IMR-90 (cell line): ENCODE measurements at regions not wholly inside any gene's neighbourhood (a gene's known extent, or its start where the extent isn't known, plus 50 kb on each side); places are given as distances from the start of the nearest gene placed in this dataset.

Experiments used
- ATAC-seq: fragments of 200-7000 bp; cut with Tn5 transposase; 2 replicates; pipeline ENCODE4 v1.9.1; 2020; ENCODE audit warnings: low read depth, mild to moderate bottlenecking, moderate library complexity
- BruUV-seq: library from RNA; stranded (reverse); fragments of 400-500 nt; replicated peaks from 2 replicates; lab custom pipeline; 2021; lab: Mats Ljungman, UMichigan
- CTCF ChIA-PET: fragments of 300-600 bp; formaldehyde crosslinking; extraction: SDS; loops from one replicate; lab custom pipeline; 2021; ENCODE audit warnings: antibody characterized with exemption; lab: Yijun Ruan, JAX
- POLR2A ChIA-PET: fragments of 300-600 bp; sonication (Branson Sonifier 250); formaldehyde crosslinking; loops from one replicate; lab custom pipeline; 2022; ENCODE audit warnings: antibody characterized with exemption; ENCODE audit not compliant: unreplicated experiment; lab: Charles Lee
- DNase-seq: peaks from one replicate; pipeline ENCODE4 v3.0.0; 2013
- H2AFZ ChIP-seq: replicated peaks from 2 replicates; pipeline ENCODE3; 2013; ENCODE audit warnings: low read length, mild to moderate bottlenecking; ENCODE audit not compliant: poor library complexity
- H2AK5ac ChIP-seq: 2 replicates; pipeline ENCODE4 v1.6.1; 2013; ENCODE audit warnings: low read depth, low read length, inconsistent platforms
- H2AK9ac ChIP-seq: replicated peaks from 2 replicates; pipeline ENCODE3; 2013; ENCODE audit warnings: mild to moderate bottlenecking, low read depth, low read length, moderate library complexity; ENCODE audit not compliant: poor library complexity
- H2BK120ac ChIP-seq: 2 replicates; pipeline ENCODE4 v1.6.1; 2013; ENCODE audit warnings: low read depth, low read length, inconsistent platforms
- H2BK15ac ChIP-seq: 3 replicates; pipeline ENCODE4 v1.6.1; 2013; ENCODE audit warnings: low read depth, low read length, inconsistent platforms
- H2BK20ac ChIP-seq: 2 replicates; pipeline ENCODE4 v1.6.1; 2013; ENCODE audit warnings: low read depth, mild to moderate bottlenecking, inconsistent platforms, low read length, moderate library complexity
- H2BK5ac ChIP-seq: 2 replicates; pipeline ENCODE4 v1.6.1; 2013; ENCODE audit warnings: mild to moderate bottlenecking, low read depth, low read length, inconsistent platforms; ENCODE audit not compliant: poor library complexity, severe bottlenecking
- H3K14ac ChIP-seq: replicated peaks from 2 replicates; pipeline ENCODE4 v1.6.1; 2013; ENCODE audit warnings: low read depth, low read length, inconsistent platforms
- H3K18ac ChIP-seq: 2 replicates; pipeline ENCODE4 v1.6.1; 2013; ENCODE audit warnings: low read depth, low read length, control low read depth
- H3K23ac ChIP-seq: 2 replicates; pipeline ENCODE4 v1.6.1; 2013; ENCODE audit warnings: low read depth, low read length, inconsistent platforms
- H3K27ac ChIP-seq: 2 replicates; pipeline ENCODE4 v1.5.1; 2013; ENCODE audit warnings: mild to moderate bottlenecking, control low read depth, low read length; ENCODE audit not compliant: insufficient read depth
- H3K27me3 ChIP-seq: 2 replicates; pipeline ENCODE4 v1.6.1; 2013; ENCODE audit warnings: low read length; ENCODE audit not compliant: control insufficient read depth, insufficient read depth
- H3K36me3 ChIP-seq: 2 replicates; pipeline ENCODE4 v1.6.1; 2013; ENCODE audit warnings: low read length, mixed read lengths; ENCODE audit not compliant: control insufficient read depth, insufficient read depth
- H3K4ac ChIP-seq: 2 replicates; pipeline ENCODE4 v1.6.1; 2013; ENCODE audit warnings: low read depth, low read length, inconsistent platforms
- H3K4me1 ChIP-seq: 2 replicates; pipeline ENCODE4 v1.6.1; 2013; ENCODE audit warnings: low read length, mixed read lengths; ENCODE audit not compliant: control insufficient read depth, insufficient read depth
- H3K4me2 ChIP-seq: 2 replicates; pipeline ENCODE4 v1.6.1; 2013; ENCODE audit warnings: low read depth, mild to moderate bottlenecking, control low read depth, low read length, moderate library complexity
- H3K4me3 ChIP-seq: 2 replicates; pipeline ENCODE4 v1.5.1; 2013; ENCODE audit warnings: low read depth, mild to moderate bottlenecking, control low read depth, low read length, moderate library complexity; ENCODE audit not compliant: insufficient read depth
- H3K56ac ChIP-seq: 2 replicates; pipeline ENCODE4 v1.6.1; 2013; ENCODE audit warnings: low read length, inconsistent platforms; ENCODE audit not compliant: insufficient read depth; ENCODE audit errors: extremely low read depth
- H3K79me1 ChIP-seq, 2 experiments: 2 replicates each; pipeline ENCODE4 v1.6.1; 2013; ENCODE audit warnings: low read length in 2 of 2, inconsistent platforms in 1 of 2, low read depth in 1 of 2
- H3K9ac ChIP-seq: 2 replicates; pipeline ENCODE4 v1.6.1; 2013; ENCODE audit warnings: low read depth, low read length, control low read depth
- H3K9me1 ChIP-seq: 2 replicates; pipeline ENCODE4 v1.6.1; 2013; ENCODE audit warnings: low read length, inconsistent platforms; ENCODE audit not compliant: insufficient read depth
- H3K9me3 ChIP-seq: 2 replicates; pipeline ENCODE4 v1.6.1; 2013; ENCODE audit warnings: low read length; ENCODE audit not compliant: control insufficient read depth, insufficient read depth
- H4K20me1 ChIP-seq: 2 replicates; pipeline ENCODE4 v1.6.1; 2013; ENCODE audit warnings: low read length, inconsistent platforms; ENCODE audit not compliant: insufficient read depth
- H4K5ac ChIP-seq: 2 replicates; pipeline ENCODE4 v1.6.1; 2013; ENCODE audit warnings: mild to moderate bottlenecking, low read depth, low read length, control low read depth
- H4K8ac ChIP-seq, 2 experiments: 2 replicates each; pipeline ENCODE4 v1.6.1; 2013; ENCODE audit warnings: low read depth in 2 of 2, low read length in 2 of 2, control low read depth in 1 of 2, inconsistent platforms in 1 of 2
- H4K91ac ChIP-seq: 2 replicates; pipeline ENCODE4 v1.6.1; 2013; ENCODE audit warnings: low read depth, low read length, inconsistent platforms; ENCODE audit not compliant: insufficient read depth
- MAZ ChIP-seq: IDR thresholded peaks from 2 replicates; pipeline ENCODE4 v1.6.1; 2012; ENCODE audit warnings: low read depth, mild to moderate bottlenecking, low read length, improper control_type of control experiment, moderate library complexity, borderline replicate concordance
- WGBS, 2 experiments: methylation state at CpG; one replicate each; pipeline versions ENCODE4 v1.1.5 to v1.1.7; 2013; ENCODE audit warnings: missing lambda C conversion rate in 2 of 2; ENCODE audit not compliant: insufficient read length in 1 of 2; ENCODE audit errors: extremely low coverage in 2 of 2; 5-methylcytosine and 5-hydroxymethylcytosine counted together
- dilution Hi-C: fragments of 300-500 bp; cut with HindIII; formaldehyde crosslinking; loops from one replicate; pipeline ENCODE4 v1.14.3; 2018; ENCODE audit warnings: low sequenced_read_pairs; ENCODE audit not compliant: unreplicated experiment
- in situ Hi-C: fragments of 300-500 bp; cut with MboI; formaldehyde crosslinking; loops from 3 replicates; pipeline ENCODE4 v1.14.3; 2019; ENCODE audit warnings: low sequenced_read_pairs, inconsistent platforms, mixed read lengths
- intact Hi-C: fragments of 100-400 bp; cut with micrococcal nuclease; formaldehyde crosslinking; loops from 2 replicates; pipeline ENCODE4 v1.10.0; 2022
- TF ChIP-seq, protein P1 (sequence below): conservative IDR thresholded peaks from 2 replicates; pipeline ENCODE4 v1.5.1; 2012; ENCODE audit warnings: mild to moderate bottlenecking, low read depth, low read length, improper control_type of control experiment
- TF ChIP-seq, protein P2 (sequence below): fragments of 150-350 bp; IDR thresholded peaks from 2 replicates; pipeline ENCODE4 v1.6.1; 2017; ENCODE audit warnings: mild to moderate bottlenecking, antibody characterized with exemption, low read length, low read depth

DNA sequence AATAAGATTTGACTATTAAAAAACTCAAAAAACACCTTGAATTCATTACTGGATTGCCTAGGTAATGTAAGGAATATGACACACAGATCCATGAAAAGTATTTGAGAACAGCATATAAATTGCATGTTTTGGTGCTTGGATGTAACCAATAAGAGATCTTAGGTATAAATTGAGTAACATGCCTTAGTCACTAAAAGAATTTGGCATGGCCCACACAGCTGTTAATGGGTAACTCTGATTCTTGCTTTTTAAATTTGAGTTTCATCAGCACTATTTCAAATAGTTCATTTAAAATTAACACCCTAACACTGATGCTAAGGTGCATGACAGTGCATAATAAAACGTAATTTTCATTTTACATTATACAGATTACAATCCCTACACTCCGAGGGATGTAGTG is 779.3 kb upstream of the WWC1 start:
- Histone ChIP-seq H2BK15ac (no peak overlapping the region), H3K56ac (no peak overlapping the region), H3K14ac (no peak overlapping the region), H4K8ac (no peak overlapping the region), H3K4me2 (no peak overlapping the region), H3K27me3 (no peaks in the 10 kb centered on the region), H2BK5ac (no peak overlapping the region), H3K9ac (no peak overlapping the region), H2AFZ (no peak overlapping the region), H4K91ac (no peak overlapping the region), H2BK20ac (no peak overlapping the region), H3K4me1 (no peaks in the 10 kb centered on the region), H3K79me1 (no peaks in the 10 kb centered on the region), H3K9me3 (no peaks in the 10 kb centered on the region), H3K4ac (no peak overlapping the region), H3K27ac (no peak overlapping the region), H3K4me3 (no peak overlapping the region), H2AK5ac (no peak overlapping the region), H4K20me1 (no peaks in the 10 kb centered on the region), H3K18ac (no peak overlapping the region), H4K5ac (no peak overlapping the region), H3K36me3 (no peaks in the 10 kb centered on the region), H2AK9ac (no peak overlapping the region), H2BK120ac (no peak overlapping the region), H3K23ac (no peak overlapping the region), H3K9me1 (no peaks in the 10 kb centered on the region)
- DNase-seq = no peak
- dilution Hi-C loops = no loop called here
- POLR2A ChIA-PET = no interaction called here
- no peak for ATAC-seq
- in situ Hi-C loops = no loop called here
- CTCF ChIA-PET = no interaction called here
- no CpG with 5 or more reads among the region's 2 CpGs for WGBS, 2 experiments
- intact Hi-C loops = no loop called here
- no peak for TF ChIP-seq MAZ
- TF ChIP-seq, protein P1, sequence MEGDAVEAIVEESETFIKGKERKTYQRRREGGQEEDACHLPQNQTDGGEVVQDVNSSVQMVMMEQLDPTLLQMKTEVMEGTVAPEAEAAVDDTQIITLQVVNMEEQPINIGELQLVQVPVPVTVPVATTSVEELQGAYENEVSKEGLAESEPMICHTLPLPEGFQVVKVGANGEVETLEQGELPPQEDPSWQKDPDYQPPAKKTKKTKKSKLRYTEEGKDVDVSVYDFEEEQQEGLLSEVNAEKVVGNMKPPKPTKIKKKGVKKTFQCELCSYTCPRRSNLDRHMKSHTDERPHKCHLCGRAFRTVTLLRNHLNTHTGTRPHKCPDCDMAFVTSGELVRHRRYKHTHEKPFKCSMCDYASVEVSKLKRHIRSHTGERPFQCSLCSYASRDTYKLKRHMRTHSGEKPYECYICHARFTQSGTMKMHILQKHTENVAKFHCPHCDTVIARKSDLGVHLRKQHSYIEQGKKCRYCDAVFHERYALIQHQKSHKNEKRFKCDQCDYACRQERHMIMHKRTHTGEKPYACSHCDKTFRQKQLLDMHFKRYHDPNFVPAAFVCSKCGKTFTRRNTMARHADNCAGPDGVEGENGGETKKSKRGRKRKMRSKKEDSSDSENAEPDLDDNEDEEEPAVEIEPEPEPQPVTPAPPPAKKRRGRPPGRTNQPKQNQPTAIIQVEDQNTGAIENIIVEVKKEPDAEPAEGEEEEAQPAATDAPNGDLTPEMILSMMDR = no peak
- TF ChIP-seq, protein P2, sequence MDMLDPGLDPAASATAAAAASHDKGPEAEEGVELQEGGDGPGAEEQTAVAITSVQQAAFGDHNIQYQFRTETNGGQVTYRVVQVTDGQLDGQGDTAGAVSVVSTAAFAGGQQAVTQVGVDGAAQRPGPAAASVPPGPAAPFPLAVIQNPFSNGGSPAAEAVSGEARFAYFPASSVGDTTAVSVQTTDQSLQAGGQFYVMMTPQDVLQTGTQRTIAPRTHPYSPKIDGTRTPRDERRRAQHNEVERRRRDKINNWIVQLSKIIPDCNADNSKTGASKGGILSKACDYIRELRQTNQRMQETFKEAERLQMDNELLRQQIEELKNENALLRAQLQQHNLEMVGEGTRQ = no peak
- no TSS peak for BruUV-seq
